Stimulated activated naive CD4-positive, alpha-beta T cell (primary cell): ENCODE measurements at regions not wholly inside any gene's neighbourhood (a gene's known extent, or its start where the extent isn't known, plus 50 kb on each side); places are given as distances from the start of the nearest gene placed in this dataset.

Source experiments
- DNase-seq, 6 experiments: peaks; one replicate each; lab custom pipeline; 2025; lab: John Stamatoyannopoulos, UW

DNA sequence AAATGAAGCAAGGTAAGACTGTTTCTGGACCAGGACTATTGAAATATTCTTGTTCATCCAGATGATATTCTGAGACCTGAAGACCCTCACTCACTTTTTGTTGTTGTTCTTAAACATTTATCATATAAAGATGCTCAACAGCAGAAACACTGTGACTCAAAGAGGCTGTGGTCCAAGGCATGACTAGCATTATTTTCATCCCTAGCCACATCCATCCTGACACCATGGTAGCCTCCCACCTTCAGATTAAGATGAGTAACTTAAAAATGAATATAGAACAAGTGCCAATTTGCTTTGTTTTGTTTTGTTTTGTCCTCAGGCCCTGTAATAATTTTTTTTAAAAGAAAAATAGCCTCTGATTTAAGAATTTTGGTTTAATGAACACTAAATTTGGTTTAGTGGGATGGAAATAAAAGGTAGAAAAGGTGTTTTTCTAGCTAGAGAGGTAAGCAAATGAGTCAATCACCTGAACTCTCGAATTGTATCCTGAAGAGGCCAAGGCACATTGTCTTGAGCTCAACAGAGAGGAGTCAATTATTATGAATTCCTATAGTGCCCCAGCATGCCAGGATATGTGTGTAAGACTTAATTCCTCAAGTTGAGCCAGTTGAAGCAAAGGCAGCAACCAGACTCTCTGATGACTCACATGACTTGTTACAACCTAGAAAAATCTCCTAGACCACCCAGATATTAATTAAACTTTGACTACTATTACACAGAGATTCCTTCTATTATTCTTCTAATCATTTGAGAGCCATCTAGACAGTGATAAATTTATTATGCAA, 380.1 kb upstream of the TUSC1 start:
- DNase-seq: no peak

GRCh38 chr9:26057050-26057449, 378.8 kb upstream of the TUSC1 start:
- no peak for DNase-seq

DNA sequence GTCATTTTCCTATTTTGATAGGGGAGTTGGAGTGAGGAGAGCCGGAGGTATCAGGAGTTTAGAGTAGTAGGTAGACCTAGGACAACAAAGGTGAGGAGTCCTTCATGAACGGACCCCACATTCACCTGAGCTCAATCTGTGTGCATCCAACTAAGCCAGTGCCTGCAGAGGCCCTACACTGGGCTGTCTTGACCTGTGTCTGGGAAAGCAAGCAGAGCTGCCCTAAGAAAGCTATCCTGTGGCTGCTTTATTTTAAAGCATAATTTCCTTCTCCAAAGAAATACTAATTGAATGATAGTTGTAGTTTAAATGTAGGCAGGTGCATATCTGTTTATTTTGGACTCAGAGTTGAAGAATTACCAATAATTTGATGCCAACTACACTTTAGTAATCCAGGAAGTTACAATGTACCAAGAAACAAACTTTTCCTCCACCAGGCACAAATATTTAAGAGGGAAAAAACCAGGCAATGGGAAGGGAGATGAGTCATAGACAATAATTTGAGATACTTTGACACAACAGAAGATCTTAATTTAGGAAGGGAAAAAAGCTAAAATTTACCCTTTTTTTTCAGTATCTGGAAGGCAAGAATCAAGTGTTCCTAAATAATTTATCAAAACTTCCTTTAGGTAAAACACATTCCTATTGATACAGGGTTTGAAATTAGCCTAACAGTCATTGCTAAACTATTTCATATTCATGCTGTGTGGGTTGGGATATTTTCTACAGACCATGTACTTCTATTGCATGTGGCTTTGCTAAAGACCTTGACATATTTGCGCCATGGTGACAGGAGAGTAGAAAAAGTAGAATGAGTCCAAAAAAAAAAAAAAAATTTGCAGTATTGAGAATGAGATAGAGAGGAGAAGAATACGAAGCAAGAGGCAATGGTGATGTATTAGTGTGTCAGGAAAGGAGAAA, 376.6 kb upstream of the TUSC1 start:
- DNase-seq: no peak

DNA sequence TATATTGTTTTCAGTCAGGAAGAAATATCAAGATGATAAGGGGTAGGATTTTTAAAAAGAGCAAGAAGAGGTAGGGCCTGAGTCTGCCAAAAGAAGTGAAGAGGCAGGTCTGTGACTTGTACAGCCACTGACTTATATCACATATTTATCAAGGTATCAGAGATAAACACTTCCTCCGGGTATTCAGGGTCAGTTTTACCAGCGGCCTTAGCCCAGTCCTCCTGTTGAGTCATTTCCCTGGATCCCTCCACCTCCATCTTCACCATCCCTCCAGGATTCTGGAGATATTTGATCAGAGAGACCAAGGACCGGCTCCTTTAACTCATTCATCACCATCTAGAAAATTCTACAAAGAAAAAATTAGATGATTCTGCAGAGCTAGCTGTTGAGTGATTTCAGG, 375.7 kb upstream of the TUSC1 start:
- DNase-seq: no peak

- no peak for DNase-seq
These were observed 365.2 kb upstream of the TUSC1 start for GRCh38 chr9:26043431-26043830.

DNA sequence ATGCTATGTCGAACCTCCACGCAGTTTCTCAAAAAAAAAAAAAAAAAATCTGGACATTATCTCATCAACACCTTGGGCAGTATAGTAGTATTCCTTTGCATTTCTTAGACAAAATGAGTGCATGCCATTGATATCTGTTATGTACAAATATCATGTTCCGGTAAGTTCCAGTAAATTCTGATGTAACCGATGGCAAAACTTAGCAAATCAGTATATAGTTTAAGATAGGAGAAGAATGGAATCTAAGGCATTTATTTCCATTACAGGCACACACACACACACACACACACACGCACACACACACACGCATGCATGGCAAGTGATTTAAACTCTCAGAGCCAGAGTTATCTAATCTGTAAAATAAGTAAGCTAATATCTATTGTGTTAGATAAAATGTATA, 356.5 kb upstream of the TUSC1 start:
- DNase-seq: no peak

GRCh38 chr9:26033336-26033735, 355.1 kb upstream of the TUSC1 start:
- DNase-seq: no peak

GRCh38 chr9:26026423-26027100, 348.3 kb upstream of the TUSC1 start:
- no peak for DNase-seq

GRCh38 chr9:26013199-26013598, 335.0 kb upstream of the TUSC1 start:
- no peak for DNase-seq

DNA sequence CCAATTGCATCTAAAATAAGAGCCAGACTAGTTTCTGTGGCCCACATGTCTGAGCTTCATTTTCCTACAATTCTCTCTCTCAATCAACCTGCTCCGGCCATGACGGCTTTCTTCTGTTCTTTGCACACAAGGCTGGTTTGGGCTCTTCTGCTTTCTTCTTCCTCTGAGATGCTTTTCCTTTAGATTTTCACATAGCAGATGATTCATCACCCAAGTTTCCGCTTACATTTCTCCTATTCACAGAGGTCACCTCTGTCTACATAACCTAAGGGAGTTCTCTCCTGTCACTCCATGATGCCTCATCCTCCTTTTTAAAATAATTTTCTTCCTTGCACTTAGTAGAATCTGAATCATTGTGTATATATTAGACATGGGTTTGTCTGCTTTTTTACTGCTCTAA, 334.6 kb upstream of the TUSC1 start:
- no peak for DNase-seq

DNA sequence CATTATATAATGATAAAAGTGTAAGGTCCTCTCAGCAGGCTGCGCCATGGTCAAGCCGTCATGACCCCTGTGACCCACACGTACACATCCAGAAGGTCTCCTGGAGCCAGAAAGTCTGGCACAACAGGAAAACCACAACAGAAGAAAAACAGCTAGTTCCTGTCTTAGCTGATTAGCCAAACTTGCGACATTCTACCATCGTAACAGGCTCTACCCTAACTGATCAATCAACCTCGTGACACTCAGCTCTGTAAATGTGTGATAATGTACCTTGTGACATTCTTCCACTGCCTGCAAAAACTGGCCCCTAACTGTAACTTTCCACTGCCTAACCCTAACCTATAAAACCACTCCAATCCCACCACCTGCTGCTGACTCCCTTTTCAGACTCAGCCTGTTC, 316.4 kb upstream of the TUSC1 start:
- DNase-seq: no peak

DNA sequence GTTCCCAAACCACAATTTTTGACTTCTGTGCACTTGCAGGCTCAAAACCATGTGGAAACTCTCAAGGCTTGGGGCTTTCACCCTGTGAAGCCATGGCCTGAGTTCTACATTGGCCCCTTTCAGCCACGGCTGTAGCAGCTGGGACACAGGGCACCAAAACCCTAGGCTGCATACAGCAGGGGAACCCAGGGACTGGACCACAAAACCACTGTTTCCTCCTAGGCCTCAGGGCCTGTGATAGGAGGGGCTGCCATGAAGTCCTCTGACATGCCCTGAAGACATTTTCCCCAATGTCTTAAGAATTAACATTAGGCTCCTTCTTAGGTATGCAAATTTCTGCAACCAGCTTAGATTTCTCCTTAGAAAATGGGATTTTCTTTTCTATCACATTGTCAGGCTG, 312.1 kb upstream of the TUSC1 start:
- DNase-seq: no peak

DNA sequence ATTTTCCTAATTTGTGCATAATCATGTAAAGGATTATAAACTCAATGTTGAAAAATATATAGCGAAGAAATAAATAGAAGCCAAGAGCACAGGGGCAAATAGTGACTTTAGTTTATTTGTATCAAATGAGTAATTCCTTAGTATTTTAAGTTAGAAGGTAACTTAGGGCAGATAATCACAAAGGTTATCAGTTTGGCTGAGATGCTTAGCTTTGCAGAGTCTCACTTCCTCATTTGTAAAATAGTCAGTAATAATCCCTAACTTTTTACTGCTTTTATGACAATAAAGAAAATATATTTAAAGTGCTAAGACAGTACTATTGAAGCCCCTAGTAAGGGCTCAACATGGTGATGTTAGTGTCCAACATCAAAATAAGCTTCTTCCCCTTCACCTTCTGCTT, 297.4 kb upstream of the TUSC1 start:
- DNase-seq: no peak

GRCh38 chr9:25964239-25964638, 286.0 kb upstream of the TUSC1 start:
- no peak for DNase-seq

DNA sequence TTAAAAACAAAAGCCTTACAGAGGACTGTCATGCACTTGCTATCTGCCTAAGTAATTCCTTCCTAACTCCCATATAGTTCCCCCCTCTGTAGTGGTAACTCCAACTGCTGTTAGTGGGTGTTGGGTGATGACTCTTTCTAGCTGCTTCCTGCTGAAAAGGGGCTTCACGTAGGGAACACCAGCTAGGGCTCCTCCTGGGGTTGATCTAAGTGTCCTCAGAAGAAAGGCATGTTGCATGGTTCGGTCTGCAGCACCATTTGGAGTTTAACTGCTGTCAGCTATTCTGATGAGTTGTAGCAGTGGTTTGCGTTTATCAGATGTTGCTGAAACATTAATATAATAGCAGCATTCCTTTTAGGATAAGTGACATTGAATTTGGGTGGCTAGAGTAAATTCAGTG, 281.9 kb upstream of the TUSC1 start:
- no peak for DNase-seq

- DNase-seq: no peak
These were observed 276.0 kb upstream of the TUSC1 start for GRCh38 chr9:25954209-25954608.

DNA sequence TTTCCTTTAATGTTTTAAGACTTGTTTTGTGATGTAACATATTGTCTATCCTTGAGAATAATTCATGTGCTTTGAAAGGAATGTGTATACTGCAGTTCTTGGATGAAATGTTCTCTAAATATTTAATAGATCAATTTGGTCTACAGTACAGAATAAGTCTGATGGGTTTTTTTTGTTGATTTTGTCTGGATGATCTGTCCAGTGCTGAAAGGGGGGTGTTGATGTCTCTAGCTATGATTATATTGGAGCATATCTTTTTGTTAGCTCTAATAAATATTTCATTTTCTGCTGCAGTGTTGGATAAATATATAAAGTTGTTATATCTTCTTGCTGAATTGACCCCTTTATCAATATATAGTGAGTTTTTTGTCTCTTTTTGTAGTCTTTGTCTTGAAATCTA, 269.9 kb upstream of the TUSC1 start:
- DNase-seq: no peak

GRCh38 chr9:25939126-25939525, 260.9 kb upstream of the TUSC1 start:
- no peak for DNase-seq

GRCh38 chr9:25936031-25936430, 257.8 kb upstream of the TUSC1 start:
- DNase-seq: no peak

DNA sequence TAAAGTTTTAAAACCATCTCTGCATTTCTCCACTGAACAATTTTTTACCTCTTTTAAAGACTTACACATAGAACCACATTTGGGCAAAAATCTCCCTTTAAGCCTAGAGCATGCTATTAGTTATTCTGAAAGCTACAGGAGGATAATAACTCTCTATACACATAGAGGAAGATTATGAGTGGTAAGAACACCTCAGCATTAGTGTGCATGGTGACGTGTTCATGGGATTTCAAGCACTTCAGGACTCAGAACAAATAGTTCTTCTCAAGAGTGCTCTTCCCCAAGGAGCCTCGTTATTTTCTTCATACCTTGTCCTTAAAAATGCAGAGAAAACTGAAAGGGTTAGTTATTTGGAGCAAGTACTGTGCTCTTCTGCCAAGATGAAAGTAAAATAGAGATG, 256.9 kb upstream of the TUSC1 start:
- no peak for DNase-seq

- no peak for DNase-seq
These were observed 240.5 kb upstream of the TUSC1 start for GRCh38 chr9:25918761-25919160.

- DNase-seq: no peak
These were observed 239.6 kb upstream of the TUSC1 start for GRCh38 chr9:25917731-25918362.
